Stimulated activated naive CD4-positive, alpha-beta T cell (primary cell): ENCODE measurements at regions not wholly inside any gene's neighbourhood (a gene's known extent, or its start where the extent isn't known, plus 50 kb on each side); places are given as distances from the start of the nearest gene placed in this dataset.
"Not testable (repeated sequence)": the region's sequence is repeated elsewhere in the genome, so short reads cannot be mapped to it uniquely, and the experiment has no call there.

Experiments
- DNase-seq, 6 experiments: peaks; one replicate each; lab custom pipeline; 2025; lab: John Stamatoyannopoulos, UW

DNA sequence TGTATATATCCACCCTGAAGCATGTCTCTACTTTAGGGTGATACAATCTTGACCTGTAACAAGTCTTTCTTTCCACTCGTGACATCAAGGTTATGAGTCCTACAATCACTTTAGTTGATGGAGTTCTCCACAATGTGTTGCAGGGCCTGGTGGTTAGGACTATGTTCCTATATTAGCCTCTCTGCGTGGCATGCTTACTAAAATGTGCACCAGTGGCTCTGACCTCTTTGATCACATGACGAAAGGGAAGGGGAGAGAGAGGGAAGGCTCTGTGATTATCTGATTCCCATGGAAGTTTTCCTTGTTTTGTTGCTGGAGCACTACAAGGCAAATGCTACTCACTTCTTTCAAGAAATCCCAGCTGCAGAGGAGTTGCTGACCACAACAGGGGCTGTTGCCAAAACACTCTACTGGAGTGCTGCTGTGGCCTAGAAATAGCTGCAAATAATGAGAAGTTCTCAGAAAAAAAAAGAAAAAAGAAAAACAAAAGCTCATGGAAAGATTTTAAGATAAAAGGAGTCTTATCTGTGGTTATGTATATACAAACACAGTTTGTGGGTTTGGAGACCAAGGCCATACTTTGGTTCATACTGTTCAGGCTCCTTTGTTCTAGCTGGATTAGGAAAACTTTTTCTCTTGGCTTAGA is 272.8 kb upstream of the MMADHC start:
- no peak for DNase-seq

- DNase-seq: no peak
Observed at GRCh38 chr2:149858901-149859634, 271.5 kb upstream of the MMADHC start.

DNA sequence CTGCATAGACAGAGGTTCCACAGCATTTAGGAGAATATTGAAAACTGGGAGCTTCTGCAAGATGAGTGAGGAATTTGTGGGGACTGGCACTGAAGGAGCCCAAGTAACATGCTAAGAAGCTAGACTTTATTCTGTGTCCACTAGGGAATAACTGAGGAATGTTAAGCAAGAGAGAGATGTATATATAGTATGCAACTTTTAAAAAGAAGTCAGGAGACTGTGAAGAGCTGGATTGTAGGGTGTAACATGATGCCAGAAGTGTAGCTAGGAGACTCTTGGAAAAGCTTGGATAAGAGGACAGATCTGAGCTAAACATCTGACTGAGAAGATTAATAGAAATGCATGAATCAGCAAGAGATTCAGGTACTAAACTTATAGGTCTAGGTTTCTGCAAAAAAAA is 270.6 kb upstream of the MMADHC start:
- DNase-seq: no peak

GRCh38 chr2:149857344-149857743 is 269.8 kb upstream of the MMADHC start:
- DNase-seq: no peak

DNA sequence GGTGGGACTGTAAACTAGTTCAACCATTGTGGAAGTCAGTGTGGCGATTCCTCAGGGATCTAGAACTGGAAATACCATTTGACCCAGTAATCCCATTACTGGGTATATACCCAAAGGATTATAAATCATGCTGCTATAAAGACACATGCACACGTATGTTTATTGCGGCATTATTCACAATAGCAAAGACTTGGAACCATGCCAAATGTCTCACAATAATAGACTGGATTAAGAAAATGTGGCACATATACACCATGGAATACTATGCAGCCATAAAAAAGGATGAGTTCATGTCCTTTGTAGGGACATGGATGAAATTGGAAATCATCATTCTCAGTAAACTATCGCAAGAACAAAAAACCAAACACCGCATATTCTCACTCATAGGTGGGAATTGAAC is 268.3 kb upstream of the MMADHC start:
- not testable (repeated sequence) for DNase-seq

DNA sequence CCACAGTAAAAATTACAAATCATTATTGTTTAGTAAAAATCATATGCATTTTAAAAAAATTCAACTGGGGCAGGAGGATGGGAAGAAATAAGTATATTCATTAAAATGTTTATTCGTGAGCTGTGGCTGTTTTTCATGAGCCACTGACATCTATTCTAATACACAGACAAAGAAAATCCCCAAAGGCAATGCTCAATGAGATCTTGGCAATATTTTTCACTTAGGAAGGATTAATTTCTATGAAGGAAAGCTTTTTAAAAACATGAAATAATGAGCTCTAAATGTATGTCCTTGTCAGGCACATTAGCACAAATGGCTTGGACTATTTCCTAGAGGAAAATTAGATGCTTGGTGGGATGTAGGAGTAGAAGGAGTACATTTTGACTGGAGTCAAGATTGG is 262.0 kb upstream of the MMADHC start:
- DNase-seq: no peak

DNA sequence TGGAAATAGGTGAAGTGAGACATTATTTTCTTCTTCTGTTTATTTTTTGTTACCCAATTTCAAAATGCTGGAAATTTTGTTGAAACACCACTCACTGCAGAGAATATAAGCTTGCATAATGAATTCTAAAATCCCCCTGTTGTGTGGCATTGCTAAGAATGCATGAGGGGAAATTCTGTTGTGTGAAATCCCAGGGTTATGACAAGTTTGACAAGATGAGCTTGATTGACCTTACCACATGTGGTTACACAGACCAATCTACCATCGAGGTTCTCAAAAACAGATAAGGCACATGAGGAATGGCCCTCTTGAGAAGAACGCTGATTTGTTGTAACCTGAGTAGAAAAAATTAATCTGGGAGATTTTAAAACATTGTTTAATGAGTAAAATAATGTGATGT is 261.6 kb upstream of the MMADHC start:
- no peak for DNase-seq

DNA sequence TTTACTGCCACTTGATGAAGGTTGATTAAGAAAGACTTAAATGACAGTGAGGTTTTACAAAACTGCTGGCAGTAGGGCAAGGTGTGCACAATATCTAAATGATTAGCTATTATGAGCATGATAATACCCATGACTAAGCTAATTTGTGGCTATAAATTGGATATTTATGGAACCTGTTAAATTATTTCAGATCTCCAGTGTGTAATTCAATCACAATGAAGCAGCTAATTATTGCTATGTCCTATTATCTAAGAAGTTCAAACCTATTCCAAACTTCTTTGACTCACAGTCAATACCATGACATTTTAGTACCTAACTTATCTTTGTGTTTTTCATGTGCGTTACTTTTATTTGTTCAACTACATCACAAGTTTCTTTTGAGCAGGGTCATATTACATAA is 253.8 kb upstream of the MMADHC start:
- DNase-seq: no peak

- no peak for DNase-seq
Observed at GRCh38 chr2:149832324-149832723, 244.7 kb upstream of the MMADHC start.

- DNase-seq: no peak
Observed at GRCh38 chr2:149828520-149829210, 241.1 kb upstream of the MMADHC start.

- no peak for DNase-seq
Observed at GRCh38 chr2:149827585-149828126, 240.1 kb upstream of the MMADHC start.

GRCh38 chr2:149826471-149827125 is 239.0 kb upstream of the MMADHC start:
- DNase-seq: no peak

DNA sequence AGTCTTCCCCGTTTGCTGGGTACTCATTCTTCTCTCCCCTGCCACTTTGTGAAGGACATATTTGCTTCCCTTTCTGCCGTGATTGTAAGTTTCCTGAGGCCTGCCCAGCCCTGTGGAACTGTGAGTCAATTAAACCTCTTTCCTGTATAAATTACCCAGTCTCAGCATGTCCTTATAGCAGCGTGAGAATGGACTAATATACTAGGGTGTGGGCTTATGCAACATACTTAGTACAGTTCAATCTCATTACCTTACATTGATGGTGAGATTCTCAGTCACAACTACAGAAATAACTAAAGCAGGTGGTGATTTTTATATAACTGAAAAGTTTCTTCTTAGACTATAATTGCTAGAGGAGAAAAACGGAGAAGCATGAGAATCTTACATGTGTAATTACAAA is 237.9 kb upstream of the MMADHC start:
- no peak for DNase-seq

DNA sequence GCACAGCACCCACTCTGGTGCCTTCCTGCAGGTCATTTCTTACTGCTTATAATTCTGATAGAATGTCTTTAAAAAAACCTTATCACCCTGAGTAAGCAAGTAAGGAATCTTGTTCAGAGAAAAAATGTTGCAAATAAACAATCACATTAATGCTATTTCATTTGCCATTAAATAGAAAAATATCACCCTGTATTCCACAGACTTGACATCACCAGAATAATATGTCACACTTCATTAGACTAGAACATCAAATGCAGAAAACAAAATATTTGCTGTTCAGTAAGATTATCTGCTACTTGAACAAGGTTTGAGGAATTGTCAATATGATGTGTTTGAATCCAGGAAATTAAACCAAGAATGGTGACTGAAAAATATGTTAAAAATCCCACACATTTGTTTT is 236.6 kb upstream of the MMADHC start:
- no peak for DNase-seq

GRCh38 chr2:149819356-149819957 is 231.9 kb upstream of the MMADHC start:
- DNase-seq: no peak

DNA sequence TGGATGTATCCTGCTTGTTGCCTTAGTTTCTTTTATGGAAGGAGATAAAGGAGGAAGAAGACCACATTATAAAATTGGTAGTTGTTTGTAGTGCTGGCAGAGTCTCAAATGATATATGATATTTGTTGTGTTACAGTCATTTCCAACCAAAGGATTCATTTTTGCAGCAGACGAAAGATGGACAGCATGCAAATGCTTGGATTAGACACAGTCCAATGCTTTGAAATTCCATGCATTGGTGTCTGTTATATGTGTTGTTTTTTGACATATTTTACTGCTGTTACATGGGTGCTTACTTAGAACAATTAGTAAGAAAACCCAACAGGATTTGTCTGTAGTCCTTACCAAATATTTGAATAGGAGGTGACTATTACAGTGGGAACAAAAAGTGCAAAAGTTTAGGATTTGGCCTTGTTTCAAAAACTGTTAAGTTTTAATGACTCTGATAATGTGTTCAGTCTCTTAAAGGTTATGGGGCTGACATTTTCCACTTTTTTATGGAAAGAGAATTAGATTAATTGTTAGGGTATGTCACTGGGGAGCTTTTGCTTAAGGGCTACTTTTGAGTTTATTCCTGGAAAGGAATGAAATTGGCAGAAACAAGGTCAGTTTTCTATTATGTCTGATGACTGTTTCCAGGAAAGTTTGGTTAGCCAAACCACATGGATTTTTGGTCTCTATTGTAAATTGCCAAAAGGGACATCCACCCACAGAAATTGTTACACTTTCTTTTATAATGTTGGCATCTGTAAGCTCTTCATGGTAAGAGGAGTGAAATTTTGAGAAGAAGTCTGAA is 229.4 kb upstream of the MMADHC start:
- no peak for DNase-seq

DNA sequence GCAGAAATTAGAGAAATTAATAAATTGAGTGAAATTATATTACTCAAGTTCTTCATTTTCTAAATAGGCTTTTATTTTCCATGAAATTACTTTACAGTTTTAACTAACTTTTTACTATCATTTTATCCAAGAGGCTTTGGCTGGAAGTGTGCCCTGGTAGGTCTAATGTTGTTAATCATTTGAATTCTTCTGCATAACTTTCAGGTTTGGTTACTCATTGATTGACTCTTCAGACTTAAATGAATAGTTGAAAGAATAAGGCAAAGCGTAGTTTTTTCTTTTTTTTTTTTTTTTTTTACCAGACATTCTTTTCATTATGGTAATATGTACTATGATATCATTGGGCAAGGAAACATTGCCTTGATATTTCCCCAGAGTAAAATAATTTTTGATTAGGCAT is 228.4 kb upstream of the MMADHC start:
- DNase-seq: no peak

- DNase-seq: no peak
Observed at GRCh38 chr2:149814901-149815300, 227.3 kb upstream of the MMADHC start.

- no peak for DNase-seq
Observed at GRCh38 chr2:149814049-149814448, 226.5 kb upstream of the MMADHC start.

DNA sequence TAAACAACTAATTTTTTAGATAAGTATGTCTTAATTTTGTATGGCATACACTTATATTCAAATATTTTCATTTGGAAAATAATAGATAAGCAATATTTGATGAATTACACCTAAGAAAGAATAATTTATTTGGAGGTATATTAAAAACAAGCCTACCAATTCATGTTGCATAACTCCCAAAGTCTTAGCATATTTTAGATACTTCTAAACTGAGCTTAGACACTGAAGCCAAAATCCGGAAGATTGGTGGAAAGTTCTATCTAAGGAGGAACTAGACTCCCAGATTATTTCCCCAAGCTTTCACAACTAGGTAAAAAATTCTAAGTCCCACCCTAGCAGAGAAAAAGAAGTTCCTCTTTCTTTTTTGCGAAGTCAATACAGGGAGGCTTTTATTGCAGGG is 221.0 kb upstream of the MMADHC start:
- DNase-seq: no peak

DNA sequence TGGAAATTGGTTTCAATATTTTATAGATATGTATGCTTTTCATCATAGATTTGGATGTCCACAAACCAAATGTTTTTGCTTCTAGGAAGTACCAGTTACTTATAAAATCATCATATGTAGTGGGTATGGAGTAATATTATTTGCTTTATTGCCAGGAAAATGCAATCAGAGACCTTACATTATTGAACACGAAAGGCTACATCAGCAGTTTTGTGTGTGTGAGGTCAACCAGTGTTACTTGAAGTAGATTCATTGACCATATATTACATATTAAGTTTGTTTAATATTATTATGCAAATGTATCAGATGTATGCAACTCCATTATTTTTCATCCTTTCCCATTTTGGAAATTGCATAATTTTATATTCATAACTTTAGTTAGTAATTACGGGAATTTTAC is 219.1 kb upstream of the MMADHC start:
- DNase-seq: no peak
